B cell (primary cell): ENCODE measurements at regions not wholly inside any gene's neighbourhood (a gene's known extent, or its start where the extent isn't known, plus 50 kb on each side); places are given as distances from the start of the nearest gene placed in this dataset.

Source experiments
- ATAC-seq: fragments of 200-7000 bp; cut with Tn5 transposase; one replicate; pipeline ENCODE4 v1.10.0; 2021; ENCODE audit warnings: low read depth, mild to moderate bottlenecking, moderate number of reproducible peaks, moderate library complexity
- CTCF ChIA-PET: fragments of 350-600 bp; sonication (Branson Sonifier 250); formaldehyde crosslinking; loops from one replicate; lab custom pipeline; 2021; ENCODE audit warnings: antibody characterized with exemption, inconsistent platforms; lab: Charles Lee
- POLR2A ChIA-PET: fragments of 350-600 bp; sonication (Branson Sonifier 250); formaldehyde crosslinking; loops from one replicate; lab custom pipeline; 2021; ENCODE audit warnings: antibody characterized with exemption; lab: Charles Lee
- DNase-seq: peaks from one replicate; pipeline ENCODE4 v3.0.0; 2013
- H2AFZ ChIP-seq: 2 replicates; pipeline ENCODE4 v1.6.1; 2012; ENCODE audit warnings: mild to moderate bottlenecking, low read depth, low read length; ENCODE audit not compliant: insufficient read depth, poor library complexity, severe bottlenecking
- H3K27ac ChIP-seq, 2 donors: 1 replicate in 1 of 2; 2 replicates in 1 of 2; pipeline ENCODE4 v1.5.1; 2012 to 2013; ENCODE audit warnings: low read length in 2 of 2, mild to moderate bottlenecking in 2 of 2, moderate library complexity in 1 of 2
- H3K27me3 ChIP-seq, 4 experiments: fragments of 200-600 bp in 1 of 4; sonication (generic) in 1 of 4; replicated peaks in 1 of 4; 1 replicate in 2 of 4; 2 replicates in 2 of 4; pipeline versions ENCODE4 v1.6.1 to v1.7.0; 2013 to 2016; ENCODE audit warnings: low read length in 3 of 4, mild to moderate bottlenecking in 2 of 4, mixed read lengths in 1 of 4, moderate library complexity in 1 of 4; ENCODE audit not compliant: insufficient read depth in 4 of 4, control insufficient read depth in 3 of 4; ENCODE audit errors: control extremely low read depth in 1 of 4
- H3K36me3 ChIP-seq, 2 experiments: replicated peaks in 1 of 2; 1 replicate in 1 of 2; 2 replicates in 1 of 2; pipeline versions ENCODE4 v1.6.1 to v1.7.1; 2013; ENCODE audit warnings: low read length in 1 of 2; ENCODE audit not compliant: insufficient read depth in 2 of 2, control insufficient read depth in 1 of 2; ENCODE audit errors: control extremely low read depth in 1 of 2, extremely low read depth in 1 of 2
- H3K4me1 ChIP-seq, 2 donors: fragments of 200-600 bp in 1 of 2; sonication (generic) in 1 of 2; 1 replicate in 1 of 2; 2 replicates in 1 of 2; pipeline versions ENCODE4 v1.5.1 to v1.6.1; 2013 to 2017; ENCODE audit warnings: low read length in 2 of 2; ENCODE audit not compliant: control insufficient read depth in 2 of 2, insufficient read depth in 2 of 2
- H3K4me2 ChIP-seq: replicated peaks from 2 replicates; pipeline ENCODE3; 2012; ENCODE audit warnings: mild to moderate bottlenecking, low read depth, low read length; ENCODE audit not compliant: poor library complexity, severe bottlenecking
- H3K4me3 ChIP-seq, 5 experiments: fragments of 200-600 bp in 1 of 5; sonication (generic) in 1 of 5; 1 replicate in 3 of 5; 2 replicates in 2 of 5; pipeline versions ENCODE4 v1.5.1 to v1.7.0; 2011 to 2016; ENCODE audit warnings: low read length in 4 of 5, mild to moderate bottlenecking in 4 of 5, low read depth in 2 of 5, control low read depth in 1 of 5, moderate library complexity in 1 of 5; ENCODE audit not compliant: insufficient read depth in 1 of 5; ENCODE audit errors: control extremely low read depth in 1 of 5, extremely low read depth in 1 of 5
- H3K79me2 ChIP-seq: fragments of 200-600 bp; sonication (generic); one replicate; pipeline ENCODE4 v1.6.0; 2016; ENCODE audit warnings: low read length; ENCODE audit not compliant: control insufficient read depth, insufficient read depth
- H3K9ac ChIP-seq: fragments of 200-600 bp; sonication (generic); 2 replicates; pipeline ENCODE4 v1.6.1; 2017; ENCODE audit warnings: mild to moderate bottlenecking, low read length, moderate library complexity
- H3K9me3 ChIP-seq, 3 donors: one replicate each; pipeline versions ENCODE4 v1.6.1 to v1.7.1; 2013; ENCODE audit warnings: low read length in 2 of 3; ENCODE audit not compliant: control insufficient read depth in 2 of 3, insufficient read depth in 1 of 3; ENCODE audit errors: control extremely low read depth in 1 of 3
- H4K20me1 ChIP-seq: 2 replicates; pipeline ENCODE4 v1.6.0; 2012; ENCODE audit warnings: mild to moderate bottlenecking, low read length; ENCODE audit not compliant: insufficient read depth, control insufficient read depth, poor library complexity, severe bottlenecking
- H3K27ac Mint-ChIP-seq: one replicate; pipeline ENCODE4 v1.8.0; 2021; ENCODE audit warnings: mixed read lengths
- H3K27me3 Mint-ChIP-seq: one replicate; pipeline ENCODE4 v1.8.0; 2021; ENCODE audit warnings: mixed read lengths
- H3K4me1 Mint-ChIP-seq: one replicate; pipeline ENCODE4 v1.8.0; 2021; ENCODE audit warnings: mixed read lengths
- H3K4me3 Mint-ChIP-seq: one replicate; pipeline ENCODE4 v1.8.0; 2021; ENCODE audit warnings: mixed read lengths
- H3K9me3 Mint-ChIP-seq: one replicate; pipeline ENCODE4 v1.8.0; 2022; ENCODE audit warnings: mixed read lengths; ENCODE audit not compliant: insufficient read depth
- EZH2 ChIP-seq: IDR thresholded peaks from 2 replicates; pipeline ENCODE4 v1.6.1; 2012; ENCODE audit warnings: borderline replicate concordance, low read depth, mild to moderate bottlenecking, moderate library complexity, low read length; ENCODE audit not compliant: insufficient read depth, poor library complexity, severe bottlenecking
- WGBS: methylation state at CpG from one replicate; pipeline ENCODE4 v1.1.5; 2013; ENCODE audit warnings: missing lambda C conversion rate; ENCODE audit not compliant: insufficient coverage; 5-methylcytosine and 5-hydroxymethylcytosine counted together
- intact Hi-C: fragments of 100-400 bp; cut with micrococcal nuclease; formaldehyde crosslinking; loops from one replicate; pipeline ENCODE4 v1.10.0; 2022
- TF ChIP-seq, protein P1 (sequence below): fragments of 200-600 bp; IDR thresholded peaks from one replicate; pipeline ENCODE4 v1.8.0; 2022; ENCODE audit warnings: antibody characterized with exemption, mild to moderate bottlenecking

- H3K27me3 ChIP-seq: no peaks in the 10 kb centered on the region
- TF ChIP-seq, protein P1, sequence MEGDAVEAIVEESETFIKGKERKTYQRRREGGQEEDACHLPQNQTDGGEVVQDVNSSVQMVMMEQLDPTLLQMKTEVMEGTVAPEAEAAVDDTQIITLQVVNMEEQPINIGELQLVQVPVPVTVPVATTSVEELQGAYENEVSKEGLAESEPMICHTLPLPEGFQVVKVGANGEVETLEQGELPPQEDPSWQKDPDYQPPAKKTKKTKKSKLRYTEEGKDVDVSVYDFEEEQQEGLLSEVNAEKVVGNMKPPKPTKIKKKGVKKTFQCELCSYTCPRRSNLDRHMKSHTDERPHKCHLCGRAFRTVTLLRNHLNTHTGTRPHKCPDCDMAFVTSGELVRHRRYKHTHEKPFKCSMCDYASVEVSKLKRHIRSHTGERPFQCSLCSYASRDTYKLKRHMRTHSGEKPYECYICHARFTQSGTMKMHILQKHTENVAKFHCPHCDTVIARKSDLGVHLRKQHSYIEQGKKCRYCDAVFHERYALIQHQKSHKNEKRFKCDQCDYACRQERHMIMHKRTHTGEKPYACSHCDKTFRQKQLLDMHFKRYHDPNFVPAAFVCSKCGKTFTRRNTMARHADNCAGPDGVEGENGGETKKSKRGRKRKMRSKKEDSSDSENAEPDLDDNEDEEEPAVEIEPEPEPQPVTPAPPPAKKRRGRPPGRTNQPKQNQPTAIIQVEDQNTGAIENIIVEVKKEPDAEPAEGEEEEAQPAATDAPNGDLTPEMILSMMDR: no peak
- no peak for TF ChIP-seq EZH2
- no peak for ATAC-seq
- H3K9ac ChIP-seq: no peak overlapping the region
- H4K20me1 ChIP-seq: no peaks in the 10 kb centered on the region
- intact Hi-C loops: no loop called here
- H3K36me3 ChIP-seq: no peaks in the 10 kb centered on the region
- no peaks in the 10 kb centered on the region for H3K79me2 ChIP-seq
- no peaks in the 10 kb centered on the region for H3K9me3 ChIP-seq
- no peak overlapping the region for H3K4me2 ChIP-seq
- DNase-seq: no peak
- no peaks in the 10 kb centered on the region for H3K4me1 Mint-ChIP-seq
- H3K27ac ChIP-seq: no peak overlapping the region
- no peak overlapping the region for H3K4me3 ChIP-seq
- H3K4me3 Mint-ChIP-seq: no peak overlapping the region
- H3K9me3 Mint-ChIP-seq: peaks cover 3% of the 10 kb centered on the region
- H2AFZ ChIP-seq: no peak overlapping the region
- H3K27me3 Mint-ChIP-seq: no peaks in the 10 kb centered on the region
- H3K27ac Mint-ChIP-seq: no peak overlapping the region
- POLR2A ChIA-PET: no interaction called here
- H3K4me1 ChIP-seq: no peaks in the 10 kb centered on the region
- CTCF ChIA-PET: no interaction called here
Measured at GRCh38 chr2:187679454-187679853, 125.2 kb upstream of the TFPI start.

DNA sequence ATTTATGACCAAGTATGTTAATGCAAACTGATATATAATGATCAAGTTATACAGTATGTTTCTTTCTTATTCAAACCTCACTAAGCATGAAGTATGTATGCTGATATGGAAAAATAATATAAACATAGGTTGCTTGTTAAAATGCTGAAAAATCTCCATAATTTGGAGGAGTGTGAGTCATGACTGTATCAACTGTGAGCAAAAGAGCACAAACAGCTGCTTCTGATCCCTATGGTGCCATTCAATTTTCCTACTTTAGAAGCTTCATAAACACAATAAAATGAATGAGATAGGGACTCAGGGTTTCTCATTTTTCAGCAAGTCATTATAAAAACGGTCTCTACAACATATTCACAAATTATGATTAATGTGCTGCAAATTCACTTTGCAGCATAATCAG lies 129.9 kb upstream of the TFPI start:
- Mint-ChIP-seq H3K27me3 (no peaks in the 10 kb centered on the region), H3K9me3 (peaks cover 3% of the 10 kb centered on the region), H3K27ac (no peak overlapping the region), H3K4me3 (no peak overlapping the region), H3K4me1 (no peaks in the 10 kb centered on the region)
- no peak overlapping the region for H3K9ac ChIP-seq
- TF ChIP-seq, protein P1: no peak
- TF ChIP-seq EZH2: no peak
- POLR2A ChIA-PET: no interaction called here
- DNase-seq: no peak
- H4K20me1 ChIP-seq: no peaks in the 10 kb centered on the region
- no peak overlapping the region for H3K4me3 ChIP-seq
- no peak overlapping the region for H3K27ac ChIP-seq
- CTCF ChIA-PET: no interaction called here
- H2AFZ ChIP-seq: no peak overlapping the region
- no peak for ATAC-seq
- no peaks in the 10 kb centered on the region for H3K27me3 ChIP-seq
- intact Hi-C loops: no loop called here
- H3K9me3 ChIP-seq: no peaks in the 10 kb centered on the region
- no peaks in the 10 kb centered on the region for H3K36me3 ChIP-seq
- H3K4me1 ChIP-seq: no peaks in the 10 kb centered on the region
- H3K79me2 ChIP-seq: no peaks in the 10 kb centered on the region
- no CpG with 5 or more reads among the region's 1 CpG for WGBS
- no peak overlapping the region for H3K4me2 ChIP-seq
